GM18519 (cell line): ENCODE measurements at regions not wholly inside any gene's neighbourhood (a gene's known extent, or its start where the extent isn't known, plus 50 kb on each side); places are given as distances from the start of the nearest gene placed in this dataset.
"Not testable (repeated sequence)": the region's sequence is repeated elsewhere in the genome, so short reads cannot be mapped to it uniquely, and the experiment has no call there.

Experiments used
- ATAC-seq: cut with Tn5 transposase; IDR thresholded peaks from one replicate; pipeline ENCODE4 v1.9.1; 2021; ENCODE audit warnings: mild to moderate bottlenecking, moderate library complexity; ENCODE audit not compliant: unreplicated experiment, low FRiP score

DNA sequence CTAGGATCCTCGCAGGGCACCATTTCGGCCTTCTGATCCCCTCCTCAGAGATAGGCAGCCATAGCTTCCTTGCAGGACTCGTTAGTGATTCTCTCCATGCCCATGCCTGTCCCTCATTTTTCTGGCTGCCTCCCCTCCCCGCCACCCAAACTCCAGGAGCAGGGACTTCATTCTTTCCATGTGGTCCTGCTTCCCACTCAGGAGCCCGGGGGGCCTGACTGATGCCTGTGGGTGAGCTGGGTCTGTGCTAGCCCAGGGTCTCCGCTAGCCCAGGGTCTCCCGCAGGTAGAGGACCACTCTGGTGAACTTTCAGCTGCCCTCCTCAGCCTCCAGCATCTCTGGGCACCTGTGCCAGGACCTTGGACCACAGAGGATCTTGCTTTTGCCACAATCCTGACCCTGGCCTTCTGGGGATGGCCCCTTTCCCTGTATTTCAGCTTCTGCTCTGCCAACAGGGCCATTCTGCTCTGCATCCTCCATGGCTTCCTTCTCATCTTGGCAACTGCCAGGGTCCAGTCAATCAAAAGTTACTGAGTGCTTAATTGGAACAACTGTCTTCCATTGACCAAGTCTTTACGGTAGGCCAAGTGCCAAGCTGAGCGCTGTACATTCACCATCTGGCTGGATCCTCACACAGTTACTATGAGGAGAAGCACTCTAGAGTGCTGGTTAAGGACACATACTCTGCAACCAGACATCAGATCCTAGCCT lies 152.2 kb downstream of the EFNB1 start:
- ATAC-seq = no peak

DNA sequence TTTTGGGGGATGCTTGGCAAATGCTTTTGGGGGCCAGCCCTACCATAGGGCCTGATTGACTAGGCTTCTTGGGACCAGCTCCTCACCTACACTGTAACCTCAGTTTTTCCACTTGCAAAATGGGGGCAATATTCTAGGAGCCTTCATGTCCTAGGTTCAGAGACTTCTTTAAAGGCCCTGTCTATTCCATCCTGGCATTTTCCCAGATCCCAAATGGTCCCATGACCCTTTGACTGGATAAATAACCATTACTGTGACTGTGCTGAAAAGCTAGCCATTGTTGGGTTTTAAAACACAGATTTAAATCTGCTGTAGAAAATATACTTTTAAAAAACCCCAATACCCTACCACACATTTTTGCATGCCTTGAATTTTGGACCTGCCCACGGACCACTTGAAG lies 149.8 kb downstream of the EFNB1 start:
- no peak for ATAC-seq

DNA sequence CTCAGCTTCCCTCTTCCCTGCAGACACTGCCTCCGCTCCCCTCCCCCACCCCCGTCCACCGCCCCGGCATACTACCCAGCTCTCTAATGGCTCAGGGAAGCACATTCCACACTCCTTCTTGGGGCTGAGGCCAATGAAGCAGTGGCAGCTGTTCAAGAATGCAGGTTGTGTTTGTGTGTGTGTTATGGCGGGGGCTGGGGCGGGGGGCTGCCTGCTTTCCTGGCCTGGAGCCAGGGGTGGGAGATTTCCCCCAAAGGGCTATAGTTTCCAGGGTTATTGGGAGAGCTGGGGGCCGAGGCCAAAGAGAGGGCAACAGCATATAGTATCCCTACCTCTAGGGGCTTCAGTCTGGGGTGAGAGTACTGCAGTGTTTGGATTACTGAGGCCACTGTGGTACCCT lies 149.4 kb downstream of the EFNB1 start:
- ATAC-seq = no peak

DNA sequence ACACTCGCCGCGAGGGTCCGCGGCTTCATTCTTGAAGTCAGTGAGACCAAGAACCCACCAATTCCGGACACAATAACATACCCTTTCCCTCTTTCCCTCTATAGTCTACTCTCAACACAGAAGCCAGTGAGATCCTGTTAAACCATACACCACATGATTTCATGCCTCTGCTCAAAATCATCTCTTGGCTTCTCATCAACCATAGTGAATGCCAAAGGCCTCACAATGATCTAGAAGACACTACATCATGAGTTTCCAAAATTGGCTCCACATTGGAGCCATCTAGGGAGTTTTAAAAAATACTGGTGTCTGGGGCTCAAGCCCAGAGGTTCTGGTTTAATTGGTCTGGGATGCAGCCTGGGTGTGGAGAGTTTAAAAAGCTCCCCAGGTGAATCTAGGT lies 124.5 kb downstream of the EFNB1 start:
- ATAC-seq = no peak

DNA sequence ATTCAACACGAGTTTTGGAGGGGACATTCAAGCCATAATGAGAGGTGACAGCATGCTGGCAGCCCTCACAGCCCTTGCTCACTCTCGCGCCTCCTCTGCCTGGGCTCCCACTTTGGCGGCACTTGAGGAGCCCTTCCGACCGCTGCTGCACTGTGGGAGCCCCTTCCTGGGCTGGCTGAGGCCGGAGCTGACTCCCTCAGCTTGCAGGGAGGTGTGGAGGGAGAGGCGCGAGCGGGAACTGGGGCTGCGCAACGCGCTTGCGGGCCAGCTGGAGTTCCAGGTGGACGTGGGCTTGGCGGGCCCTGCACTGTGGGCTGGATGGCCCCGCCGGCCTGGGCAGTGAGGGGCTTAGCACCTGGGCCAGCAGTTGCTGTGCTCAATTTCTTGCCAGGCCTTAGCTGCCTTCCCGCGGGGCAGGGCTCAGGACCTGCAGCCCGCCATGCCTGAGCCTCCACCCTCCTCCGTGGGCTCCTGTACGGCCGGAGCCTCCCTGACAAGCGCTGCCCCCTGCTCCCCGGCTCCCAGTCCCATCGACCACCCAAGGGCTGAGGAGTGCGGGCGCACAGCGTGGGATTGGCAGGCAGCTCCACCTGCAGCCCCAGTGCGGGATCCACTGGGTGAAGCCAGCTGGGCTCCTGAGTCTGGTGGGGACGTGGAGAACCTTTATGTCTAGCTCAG lies 123.3 kb downstream of the EFNB1 start:
- not testable (repeated sequence) for ATAC-seq

DNA sequence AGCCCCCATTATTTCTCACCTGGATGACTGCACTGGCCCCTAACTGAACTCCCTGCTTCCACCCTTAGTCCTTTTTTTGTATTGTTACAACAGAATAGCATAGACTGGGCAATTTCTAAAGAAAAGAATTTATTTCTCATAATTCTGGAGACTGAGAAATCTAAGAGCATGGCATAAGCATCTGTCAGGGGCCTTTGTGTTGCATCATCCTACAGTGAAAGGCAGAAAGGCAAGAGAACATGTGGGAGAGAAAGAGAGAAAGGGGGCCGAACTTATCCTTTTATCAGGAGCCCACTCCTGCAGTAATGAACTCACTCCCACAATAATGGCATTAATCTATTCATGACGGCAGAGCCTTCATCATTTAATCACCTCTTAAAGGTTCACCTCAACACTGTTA lies 122.1 kb downstream of the EFNB1 start:
- no peak for ATAC-seq

DNA sequence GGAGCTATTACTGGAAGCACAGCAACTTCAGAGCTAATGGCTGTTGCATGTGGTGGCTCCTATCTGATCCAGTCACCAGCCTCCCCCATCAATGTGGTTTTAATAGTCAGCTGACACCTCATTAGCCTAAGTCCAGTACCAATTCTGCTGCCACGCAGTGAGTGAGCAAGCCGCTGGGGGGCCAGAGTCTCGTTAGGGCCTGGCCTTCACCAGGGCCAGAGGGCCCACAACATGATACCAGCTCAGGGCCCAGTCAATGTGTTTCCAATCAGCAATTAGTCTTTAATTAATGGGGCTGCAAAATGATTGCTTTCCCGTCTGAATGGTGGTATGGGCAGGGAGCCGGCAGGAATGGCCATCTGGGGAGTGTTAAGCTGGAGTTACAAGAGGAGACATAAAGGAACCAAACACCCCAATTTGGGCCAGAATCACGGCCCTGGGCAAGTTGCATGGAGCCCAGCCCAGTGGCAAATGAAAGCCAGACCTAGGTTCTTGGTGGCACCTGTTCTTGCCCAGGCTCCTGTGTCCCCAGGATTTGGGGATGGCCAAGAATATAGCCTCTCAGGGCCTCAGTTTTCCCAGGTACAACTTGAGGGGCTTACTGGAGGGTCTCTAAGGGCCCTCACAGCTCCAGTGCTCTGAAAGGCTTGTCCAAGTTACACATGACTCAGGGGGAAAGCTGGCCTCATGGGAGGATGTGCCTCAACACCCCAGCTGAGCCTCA lies 119.2 kb downstream of the EFNB1 start:
- ATAC-seq = no peak

DNA sequence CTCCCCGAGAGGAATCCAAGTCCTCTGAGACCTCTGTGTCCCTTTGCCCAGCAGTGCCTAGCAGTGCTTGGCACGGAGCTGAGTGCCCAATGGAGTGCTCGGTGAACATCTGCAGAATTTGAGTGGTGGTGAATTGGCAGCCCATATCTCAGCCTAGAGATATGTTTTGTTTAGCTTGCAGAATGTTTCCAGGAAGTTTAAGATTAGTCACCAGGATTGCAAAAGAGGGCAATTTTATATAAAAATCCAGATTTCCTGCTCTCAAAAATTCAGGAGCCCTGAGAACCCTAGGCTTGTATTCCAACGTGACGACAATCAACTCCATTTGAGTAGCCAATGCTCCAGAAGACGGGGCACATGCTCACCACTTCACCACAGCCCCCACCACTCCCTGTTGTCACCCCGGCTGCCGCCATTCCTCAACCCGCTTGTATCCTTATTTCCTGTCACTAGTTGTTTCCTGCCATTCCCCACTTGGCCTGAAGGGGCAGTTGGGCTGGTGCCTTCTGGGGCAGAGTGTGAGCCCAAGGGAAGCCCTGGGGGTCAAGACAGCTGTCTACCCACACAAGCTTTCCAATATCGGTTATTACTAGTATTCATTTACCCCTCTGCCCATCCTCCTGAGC lies 116.9 kb downstream of the EFNB1 start:
- ATAC-seq = no peak

DNA sequence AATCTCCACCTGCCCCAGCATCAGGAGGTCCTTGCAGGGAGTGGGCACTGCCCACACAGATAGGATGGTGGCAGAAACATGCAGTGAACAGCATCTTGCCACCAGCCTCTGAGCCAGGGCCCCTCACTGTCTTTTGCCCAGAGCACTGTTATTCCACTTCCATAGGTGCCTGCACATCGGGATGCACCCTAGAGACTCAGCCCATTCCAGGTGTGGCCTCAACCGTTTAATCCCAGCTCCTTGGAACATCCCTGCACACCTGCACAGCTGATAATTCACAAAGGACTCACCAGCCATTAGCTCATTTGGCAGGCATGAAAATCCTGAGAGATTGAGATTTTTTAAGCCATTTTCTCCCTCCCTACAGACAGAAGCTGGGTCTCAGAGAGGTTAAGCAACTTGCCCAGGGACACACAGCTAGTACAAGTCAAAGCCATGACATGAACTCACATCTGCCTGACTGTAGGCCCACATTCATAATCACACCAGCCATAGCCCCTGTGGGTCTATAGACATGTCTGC lies 116.3 kb downstream of the EFNB1 start:
- ATAC-seq = no peak

DNA sequence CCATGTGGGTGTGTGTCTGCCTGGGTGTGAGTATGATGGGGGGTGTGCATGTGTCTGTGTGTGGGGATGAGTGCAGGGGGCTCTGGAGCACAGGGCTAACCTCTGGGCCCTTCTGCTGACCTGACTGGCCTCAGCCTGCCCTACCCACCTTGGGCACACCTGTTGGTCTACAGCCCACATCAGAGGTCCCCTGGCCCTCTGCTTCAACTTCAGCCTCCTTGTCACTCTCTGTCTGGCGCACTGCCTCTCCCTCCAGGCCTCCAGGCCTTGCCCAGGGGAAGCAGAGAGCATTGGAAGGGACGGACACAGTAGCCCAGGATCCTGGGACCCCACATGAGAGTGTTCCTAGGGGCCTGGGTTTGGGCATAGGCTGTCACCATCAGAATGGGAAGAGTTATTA lies 115.4 kb downstream of the EFNB1 start:
- no peak for ATAC-seq

DNA sequence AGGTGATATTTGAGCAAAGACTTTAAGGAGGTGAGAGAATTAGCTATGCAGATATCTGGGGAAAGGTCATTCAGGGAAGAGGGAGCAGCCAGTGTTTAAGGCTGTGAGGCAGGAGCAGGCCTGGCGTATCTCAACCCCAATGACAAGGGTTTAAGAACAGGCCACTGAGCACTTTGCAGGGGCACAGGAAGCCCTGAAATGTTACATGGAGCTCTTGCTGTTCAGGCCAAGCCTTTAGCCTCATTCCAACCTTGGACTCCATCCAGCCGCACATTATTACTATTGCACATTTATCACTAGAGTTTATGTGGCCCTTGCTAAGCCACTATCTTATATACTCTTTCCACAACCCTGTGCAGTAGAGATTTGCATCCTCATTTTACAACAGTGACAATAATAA lies 114.0 kb downstream of the EFNB1 start:
- ATAC-seq = no peak

DNA sequence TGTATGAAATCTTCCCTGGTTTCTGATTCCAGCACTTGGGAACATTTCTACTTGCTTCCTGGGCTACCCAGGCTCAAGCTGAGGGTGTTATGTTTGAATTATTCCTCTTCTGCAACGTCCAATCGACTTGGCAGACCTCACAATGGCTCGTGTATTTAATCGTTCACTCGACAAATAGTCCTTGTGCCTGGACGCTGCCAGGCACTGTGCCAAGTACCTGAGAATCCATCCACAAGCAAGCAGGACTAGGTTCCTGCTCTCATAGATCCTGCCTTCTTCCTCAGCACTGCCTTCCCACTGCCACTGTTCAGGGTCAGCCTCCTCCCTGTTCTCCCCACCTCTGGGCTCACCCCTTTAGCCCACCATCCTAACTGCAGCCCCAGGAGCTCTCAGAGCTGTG lies 113.3 kb downstream of the EFNB1 start:
- ATAC-seq = no peak

DNA sequence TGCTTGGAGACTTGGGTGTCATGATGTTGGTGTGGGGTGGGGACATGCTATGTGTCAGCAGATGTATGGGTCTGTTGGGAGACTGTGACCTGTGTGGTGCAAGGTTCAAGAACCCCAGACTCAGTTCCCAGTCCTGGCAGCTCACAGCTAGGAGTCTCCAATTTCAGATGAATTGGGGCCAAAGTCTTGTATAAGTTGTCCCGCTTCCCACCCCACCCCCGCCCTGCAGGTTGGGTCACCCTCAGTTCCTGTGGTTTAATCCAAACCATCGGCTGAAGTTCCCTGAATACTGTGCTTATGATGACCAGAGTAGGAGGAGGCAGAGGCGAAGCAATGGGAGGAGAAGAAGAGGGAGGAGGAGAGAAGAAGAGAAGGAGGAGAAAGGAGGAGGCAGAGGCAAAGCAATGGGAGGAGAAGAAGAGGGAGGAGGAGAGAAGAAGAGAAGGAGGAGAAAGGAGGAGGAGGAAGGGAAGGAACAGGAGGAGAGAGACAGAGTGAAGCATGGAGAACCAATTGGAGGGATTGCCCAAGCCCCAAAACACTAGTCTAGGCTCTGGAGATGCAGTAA lies 112.6 kb downstream of the EFNB1 start:
- no peak for ATAC-seq

DNA sequence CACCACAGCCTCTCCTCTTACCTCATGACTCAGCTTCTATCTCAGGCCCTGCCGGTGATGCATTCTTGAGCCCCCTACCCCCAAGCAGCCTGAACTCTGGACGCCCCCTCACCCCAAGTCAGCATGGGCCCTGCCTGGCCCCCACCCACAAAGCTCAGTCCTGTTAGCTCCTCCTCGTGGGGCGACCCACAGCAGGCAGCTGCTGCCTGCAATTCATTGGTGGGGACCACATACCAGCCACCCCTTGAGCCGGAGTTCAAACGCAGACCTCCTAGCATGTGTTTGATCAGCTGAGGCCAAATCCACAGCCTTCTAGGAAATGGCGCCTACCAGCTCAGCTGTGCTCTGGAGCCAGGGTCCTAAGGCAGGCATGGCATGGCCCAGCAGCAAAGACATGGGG lies 111.8 kb downstream of the EFNB1 start:
- ATAC-seq = no peak

DNA sequence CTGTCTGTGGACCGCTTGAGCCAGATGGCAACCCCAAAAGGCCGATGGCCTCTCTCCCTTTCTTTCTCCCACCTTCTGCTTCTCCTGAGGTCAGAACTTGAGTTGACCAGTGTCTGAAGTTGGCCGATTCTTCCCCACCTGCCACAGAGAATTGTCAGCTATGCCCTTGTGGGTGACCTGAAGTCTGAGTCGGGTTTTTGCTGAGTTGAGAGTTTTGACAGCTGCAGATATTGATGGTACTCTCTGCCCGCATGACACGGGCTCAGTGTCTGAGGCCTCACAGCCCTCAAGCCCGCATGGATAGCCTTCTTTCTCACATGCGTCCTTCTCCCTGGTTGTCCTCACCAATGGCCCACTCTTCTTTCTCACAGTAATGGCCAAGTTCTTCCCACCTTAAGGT lies 111.0 kb downstream of the EFNB1 start:
- ATAC-seq = no peak

DNA sequence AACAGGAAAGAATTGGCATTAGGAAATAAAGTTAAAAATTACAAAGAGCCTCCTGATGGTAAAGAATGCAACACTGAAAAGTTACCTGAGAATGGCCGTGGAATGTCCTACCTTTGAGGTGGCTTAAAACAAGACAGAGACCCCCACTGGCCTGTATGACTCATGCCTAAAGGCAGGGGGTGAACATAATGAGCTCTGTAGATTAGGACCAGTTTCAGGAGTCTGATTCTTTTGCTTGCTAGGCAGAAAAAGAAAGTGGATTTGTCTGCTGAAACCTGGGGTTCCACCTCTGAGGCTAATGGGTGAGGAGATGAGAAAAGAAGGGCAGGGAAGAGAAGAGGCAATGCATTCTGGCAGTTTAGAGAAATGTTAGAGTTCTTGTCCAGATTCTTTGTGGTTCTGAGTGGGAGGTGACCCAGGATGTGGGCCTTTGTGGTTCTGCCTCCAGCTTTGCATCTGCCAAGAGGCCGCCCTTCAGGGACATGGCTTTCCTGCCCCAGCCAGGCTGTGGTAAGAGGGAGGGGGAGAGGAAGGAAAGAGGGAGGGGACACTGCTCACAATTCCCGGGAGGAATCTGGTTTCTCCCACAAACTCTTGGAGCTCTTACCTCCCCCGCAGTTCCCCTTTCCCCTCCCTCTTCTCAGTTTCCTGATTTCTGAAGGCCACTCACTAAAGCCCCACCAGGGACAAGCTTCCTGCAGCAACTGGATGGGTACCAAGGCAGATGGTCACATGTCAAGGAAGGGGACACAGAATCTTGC lies 109.6 kb downstream of the EFNB1 start:
- no peak for ATAC-seq

DNA sequence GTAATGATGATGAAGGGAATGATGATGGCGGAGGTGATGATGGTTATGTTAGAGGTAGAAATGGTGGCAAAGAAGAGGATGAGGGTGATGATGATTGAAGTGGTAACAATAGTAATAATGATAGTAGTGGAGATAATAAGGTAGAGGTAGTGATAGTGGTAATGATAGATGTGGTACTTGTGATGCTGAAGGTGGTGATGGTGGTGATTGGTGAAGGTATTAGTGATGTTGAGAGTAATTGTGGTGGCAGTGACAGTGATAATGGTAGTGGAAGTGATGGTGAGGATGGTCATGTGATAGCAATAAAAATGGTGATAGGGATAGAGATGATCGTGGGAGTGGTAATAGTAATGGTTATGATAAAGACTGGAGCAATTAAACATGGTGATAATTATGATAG lies 108.8 kb downstream of the EFNB1 start:
- ATAC-seq = no peak

DNA sequence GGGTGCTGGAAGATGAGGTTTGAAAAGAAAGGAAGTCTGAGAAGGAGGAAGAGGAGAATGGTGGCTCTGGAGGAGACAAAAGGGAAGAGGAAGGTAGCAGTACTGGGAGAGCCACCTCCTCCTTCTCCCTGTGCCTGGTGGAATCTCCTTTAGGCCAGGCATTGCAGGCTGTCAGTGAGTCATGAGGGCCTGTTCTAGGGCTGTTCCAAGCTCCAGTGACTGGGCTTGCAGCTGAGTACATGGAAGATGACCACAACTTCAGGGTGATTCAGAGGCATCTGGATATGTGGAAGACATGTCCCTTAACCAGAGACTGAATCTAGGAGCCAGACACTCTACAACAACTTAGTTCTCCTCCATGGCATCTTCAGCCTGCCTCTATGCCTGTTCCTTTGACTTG lies 107.8 kb downstream of the EFNB1 start:
- ATAC-seq = no peak

DNA sequence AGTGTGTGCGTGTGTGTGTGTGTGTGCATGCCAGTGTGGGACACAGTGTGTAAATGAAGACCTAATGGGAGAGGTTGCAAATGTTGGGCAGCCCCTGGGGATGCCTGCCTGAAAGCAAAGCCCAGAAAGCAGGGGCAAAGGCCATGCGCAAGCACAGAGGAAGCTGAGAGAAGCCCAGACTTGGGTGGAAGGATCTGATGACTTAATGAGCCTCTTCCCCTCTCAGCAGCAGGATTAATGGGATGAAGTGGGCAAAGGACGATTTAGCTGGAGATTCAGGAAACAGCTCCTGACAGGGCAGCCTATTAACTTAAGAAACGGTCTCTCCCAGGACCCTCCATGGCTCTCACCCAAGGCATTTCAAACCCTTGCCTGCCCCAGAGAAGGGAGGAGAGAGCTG lies 107.3 kb downstream of the EFNB1 start:
- no peak for ATAC-seq

DNA sequence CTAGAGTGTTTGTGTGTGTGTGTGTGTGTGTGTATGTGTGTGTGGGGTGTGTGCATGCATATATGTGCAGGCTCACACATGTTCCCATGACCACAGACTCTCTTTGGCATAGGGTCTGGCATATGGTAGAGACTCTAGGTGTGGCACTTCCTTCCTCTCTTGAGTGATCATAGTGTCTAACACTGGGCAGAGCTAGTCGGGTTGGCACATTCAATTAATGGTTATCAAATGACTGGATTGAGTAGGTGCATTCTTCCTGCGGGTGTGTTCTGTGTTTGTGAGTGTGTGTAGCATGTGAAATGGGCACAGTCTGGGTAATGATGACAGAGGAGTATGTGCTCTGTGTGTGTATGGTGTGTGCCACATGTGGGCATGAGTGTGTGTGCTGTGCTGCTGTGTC lies 106.5 kb downstream of the EFNB1 start:
- no peak for ATAC-seq
